Heart right ventricle (tissue), 16 donors: ENCODE measurements at regions not wholly inside any gene's neighbourhood (a gene's known extent, or its start where the extent isn't known, plus 50 kb on each side); places are given as distances from the start of the nearest gene placed in this dataset.

Experiments
- ATAC-seq, 8 donors: fragments of 200-7000 bp; cut with Tn5 transposase; one replicate each; pipeline ENCODE4 v1.9.1; 2020; ENCODE audit warnings: mild to moderate bottlenecking in 8 of 8, moderate library complexity in 8 of 8, moderate number of reproducible peaks in 1 of 8
- DNase-seq, 2 donors: peaks; one replicate each; pipeline ENCODE4 v3.0.0-alpha.2; 2020
- H3K27ac ChIP-seq, 10 donors: fragments of 200-600 bp; sonication (generic) in 2 of 10; one replicate each; pipeline versions ENCODE4 v1.5.0 to v1.8.0; 2020 to 2022; ENCODE audit warnings: mild to moderate bottlenecking in 3 of 10
- H3K27me3 ChIP-seq, 7 donors: fragments of 200-600 bp; one replicate each; pipeline ENCODE4 v1.8.0; 2021 to 2022; ENCODE audit warnings: mild to moderate bottlenecking in 2 of 7
- H3K36me3 ChIP-seq, 9 donors: fragments of 200-600 bp; sonication (generic) in 1 of 9; one replicate each; pipeline versions ENCODE4 v1.5.0 to v1.8.0; 2020 to 2022; ENCODE audit warnings: mild to moderate bottlenecking in 2 of 9
- H3K4me1 ChIP-seq, 9 donors: fragments of 200-600 bp; sonication (generic) in 1 of 9; one replicate each; pipeline versions ENCODE4 v1.5.0 to v1.8.0; 2020 to 2022; ENCODE audit warnings: mild to moderate bottlenecking in 4 of 9
- H3K4me3 ChIP-seq, 10 donors: fragments of 200-600 bp; sonication (generic) in 2 of 10; one replicate each; pipeline versions ENCODE4 v1.5.0 to v1.8.0; 2020 to 2022; ENCODE audit warnings: mild to moderate bottlenecking in 7 of 10, moderate library complexity in 2 of 10
- H3K9me3 ChIP-seq, 11 donors: fragments of 200-600 bp in 10 of 11; sonication (generic) in 2 of 11; one replicate each; pipeline versions ENCODE4 v1.5.0 to v1.8.0; 2013 to 2022; ENCODE audit warnings: mild to moderate bottlenecking in 2 of 11, control low read depth in 1 of 11, moderate library complexity in 1 of 11
- WGBS, 2 donors: extraction: QIAGEN DNeasy Blood & Tissue Kit; methylation state at CpG; one replicate each; pipeline ENCODE4 v1.1.7; 2013; ENCODE audit warnings: inconsistent platforms in 1 of 2; 5-methylcytosine and 5-hydroxymethylcytosine counted together
- intact Hi-C, 10 donors: fragments of 100-400 bp; cut with DNase I; formaldehyde crosslinking; loops; one replicate each; pipeline versions ENCODE4 v1.11.1 to v1.14.2; 2022
- TF ChIP-seq, protein P1 (sequence below), 9 donors: fragments of 200-600 bp; sonication (generic) in 2 of 9; IDR thresholded peaks; one replicate each; pipeline versions ENCODE4 v1.5.0 to v1.8.0; 2021 to 2022; ENCODE audit warnings: antibody characterized with exemption in 9 of 9, mild to moderate bottlenecking in 5 of 9, moderate library complexity in 1 of 9
- donor health status: Arrhythmogenic right ventricular cardiomyopathy.
- donor health status: ischemic (EF 13 %, LVEDD 7.1; RV severe dilation, severe dysfunction).
- donor health status: healthy with polysubstance abuse.
- donor health status: DM: no; HTN: yes; CAD: no.
- donor health status: DM: no; HTN: no; CAD: no.
- donor health status: ischemic (EF 25% LVEDD 6.9; RV normal size, moderate dysfunction).
- donor health status: ischemic (EF 25% LVEDD 5.7; RV mildly dilated, moderate dysfunction).
- donor health status: healthy.
- donor health status: DM: yes; HTN: yes; CAD: no.
- donor health status: Ischemic cardiomyopathy.
- donor health status: ischemic (EF 35%, LVEDD 5.7; RV mildly dilated, moderate dysfunction).
- donor health status: nonischemic (EF 11% LVEDD 7.7; RV severe dilation, severe dysfunction).
- donor health status: DM: yes; HTN: yes; CAD: no.
- donor health status: PGD.
- donor health status: ischemic (EF 29% LVEDD 5.4; RV normal size, mild dysfunction).
- donor health status: nonischemic (EF 23%, LVEDD 6.1; RV moderate dilation, normal function).

DNA sequence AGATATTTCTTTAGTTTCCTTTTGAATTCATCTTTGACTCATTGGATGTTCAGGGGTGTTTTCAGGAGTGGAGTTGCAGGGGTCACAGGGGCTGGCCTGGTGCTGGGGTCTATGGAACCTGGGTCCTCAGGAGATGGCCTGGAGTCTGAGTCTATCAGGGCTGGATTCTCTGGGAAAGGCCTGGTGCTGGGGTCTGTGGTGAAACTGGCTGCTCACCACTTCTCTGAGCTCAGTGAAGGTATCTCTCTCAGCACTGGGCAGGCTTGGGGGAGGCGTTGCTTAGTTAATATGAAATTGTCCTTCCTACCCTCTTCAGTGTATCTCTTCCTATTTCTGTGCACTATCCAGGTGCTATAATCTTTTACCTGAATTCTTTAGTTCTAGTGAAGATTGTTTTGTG lies 83.1 kb upstream of the SLC24A3 start:
- TF ChIP-seq, protein P1, sequence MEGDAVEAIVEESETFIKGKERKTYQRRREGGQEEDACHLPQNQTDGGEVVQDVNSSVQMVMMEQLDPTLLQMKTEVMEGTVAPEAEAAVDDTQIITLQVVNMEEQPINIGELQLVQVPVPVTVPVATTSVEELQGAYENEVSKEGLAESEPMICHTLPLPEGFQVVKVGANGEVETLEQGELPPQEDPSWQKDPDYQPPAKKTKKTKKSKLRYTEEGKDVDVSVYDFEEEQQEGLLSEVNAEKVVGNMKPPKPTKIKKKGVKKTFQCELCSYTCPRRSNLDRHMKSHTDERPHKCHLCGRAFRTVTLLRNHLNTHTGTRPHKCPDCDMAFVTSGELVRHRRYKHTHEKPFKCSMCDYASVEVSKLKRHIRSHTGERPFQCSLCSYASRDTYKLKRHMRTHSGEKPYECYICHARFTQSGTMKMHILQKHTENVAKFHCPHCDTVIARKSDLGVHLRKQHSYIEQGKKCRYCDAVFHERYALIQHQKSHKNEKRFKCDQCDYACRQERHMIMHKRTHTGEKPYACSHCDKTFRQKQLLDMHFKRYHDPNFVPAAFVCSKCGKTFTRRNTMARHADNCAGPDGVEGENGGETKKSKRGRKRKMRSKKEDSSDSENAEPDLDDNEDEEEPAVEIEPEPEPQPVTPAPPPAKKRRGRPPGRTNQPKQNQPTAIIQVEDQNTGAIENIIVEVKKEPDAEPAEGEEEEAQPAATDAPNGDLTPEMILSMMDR (IDR thresholded peaks at IDR 0.05), result no peak
- Histone ChIP-seq H3K27me3 (no peaks in the 10 kb centered on the region), H3K36me3 (no peaks in the 10 kb centered on the region), H3K4me1 (no peaks in the 10 kb centered on the region), H3K27ac (no peak overlapping the region), H3K4me3 (no peak overlapping the region), H3K9me3 (peaks cover 0 to under 1% (median 0%) of the 10 kb centered on the region in 11 donors)
- 70 to 74% methylated on average over 1 of the region's 1 CpG for WGBS, 2 donors
- no peak for DNase-seq
- intact Hi-C loops, result no loop called here
- no peak for ATAC-seq

DNA sequence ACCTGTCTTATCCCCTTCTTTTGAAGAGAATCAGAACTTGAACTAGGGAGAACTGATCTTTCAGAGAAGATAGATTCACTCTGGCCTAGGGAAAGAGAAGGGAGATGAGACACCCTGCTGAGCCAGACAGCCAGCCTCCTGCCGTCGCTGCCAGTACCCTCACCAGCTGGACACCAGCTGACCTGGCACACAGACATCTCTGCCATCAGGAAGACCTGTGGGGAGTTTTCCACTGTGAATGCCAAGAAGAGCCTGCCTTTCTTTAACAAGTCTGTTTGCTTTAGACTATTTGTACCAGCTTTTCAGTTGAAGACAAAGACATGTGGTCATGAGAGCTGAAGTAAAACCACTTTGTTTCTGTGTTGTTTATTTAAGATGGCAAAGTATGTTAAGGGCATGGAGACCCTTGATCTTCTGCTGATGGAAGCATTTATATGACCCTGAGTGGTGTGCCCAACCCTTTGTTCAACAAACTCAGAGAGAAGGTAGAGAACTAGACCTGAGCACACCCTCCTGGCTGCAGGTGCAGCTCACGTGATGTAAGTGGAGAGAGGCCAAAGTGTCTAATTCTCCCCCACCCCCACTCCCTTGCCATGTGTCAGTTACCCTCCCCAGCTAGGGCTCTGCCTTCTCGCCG lies 82.3 kb upstream of the SLC24A3 start:
- Histone ChIP-seq H3K4me3 (no peak overlapping the region), H3K4me1 (no peaks in the 10 kb centered on the region), H3K27me3 (peaks cover 0 to under 1% (median 0%) of the 10 kb centered on the region in 7 donors), H3K27ac (no peak overlapping the region), H3K36me3 (no peaks in the 10 kb centered on the region), H3K9me3 (peaks cover 0 to 8% (median 0%) of the 10 kb centered on the region in 11 donors)
- ATAC-seq (no peak), DNase-seq (no peak)
- intact Hi-C loops, result no loop called here
- TF ChIP-seq, protein P1 (IDR thresholded peaks at IDR 0.05), result no peak
- 67 to 68% methylated on average over 5 of the region's 5 CpGs for WGBS, 2 donors

DNA sequence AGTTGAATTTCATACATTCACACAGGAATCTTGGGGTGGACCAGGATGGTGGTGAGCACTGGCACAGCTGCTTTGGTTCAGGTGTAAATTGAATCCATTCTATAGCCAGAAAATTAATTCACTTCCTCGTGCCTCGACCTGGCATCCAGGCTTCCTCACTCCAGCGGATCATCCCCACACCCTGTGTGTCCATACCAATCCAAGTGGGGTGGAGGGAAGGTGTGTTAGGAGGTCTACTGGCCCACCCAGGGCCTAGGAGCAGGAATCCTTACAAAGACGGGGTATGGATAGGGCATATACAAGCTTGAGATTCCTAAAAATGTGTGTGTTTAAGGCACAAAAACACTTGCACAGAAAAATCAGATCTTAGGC lies 81.8 kb upstream of the SLC24A3 start:
- intact Hi-C loops, result no loop called here
- H3K4me1 ChIP-seq, result no peaks in the 10 kb centered on the region
- 83 to 90% methylated on average over 4 of the region's 4 CpGs for WGBS, 2 donors
- H3K36me3 ChIP-seq, result no peaks in the 10 kb centered on the region
- DNase-seq, result no peak
- H3K27me3 ChIP-seq, result peaks cover 0 to 3% (median 0%) of the 10 kb centered on the region in 7 donors
- H3K27ac ChIP-seq, result no peak overlapping the region
- peaks cover 0 to 13% (median 0%) of the 10 kb centered on the region in 11 donors for H3K9me3 ChIP-seq
- ATAC-seq, result no peak
- TF ChIP-seq, protein P1 (IDR thresholded peaks at IDR 0.05), result no peak
- no peak overlapping the region for H3K4me3 ChIP-seq

DNA sequence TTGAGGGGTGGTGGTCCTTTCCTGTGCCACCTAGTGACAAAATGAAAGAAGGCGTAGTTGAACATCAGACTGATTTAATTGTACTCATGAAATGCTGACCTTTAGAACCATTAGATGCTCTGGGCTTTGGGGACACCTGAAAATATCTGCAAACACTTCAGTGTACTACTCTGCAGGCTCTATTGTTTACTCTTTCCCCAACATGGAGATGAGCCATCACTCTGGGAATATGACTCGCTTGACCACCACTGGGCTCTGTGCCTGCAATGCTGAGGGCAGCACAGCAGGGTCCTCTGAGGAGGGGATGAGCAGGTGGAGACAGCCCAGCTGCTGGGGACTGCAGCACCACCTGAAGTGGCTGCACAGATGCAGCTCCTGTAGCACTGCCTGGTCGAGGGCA lies 74.8 kb upstream of the SLC24A3 start:
- ATAC-seq (no peak), DNase-seq (no peak)
- intact Hi-C loops, result no loop called here
- Histone ChIP-seq H3K9me3 (peaks cover 0 to 32% (median 0%) of the 10 kb centered on the region in 11 donors), H3K4me3 (no peak overlapping the region), H3K36me3 (no peaks in the 10 kb centered on the region), H3K27me3 (peaks cover 0 to 3% (median 0%) of the 10 kb centered on the region in 7 donors), H3K27ac (no peak overlapping the region), H3K4me1 (no peaks in the 10 kb centered on the region)
- TF ChIP-seq, protein P1 (IDR thresholded peaks at IDR 0.05), result no peak
- WGBS, 2 donors, result 75 to 76% methylated on average over 3 of the region's 3 CpGs
